ENCODE measurements at regions not wholly inside any gene's neighbourhood (a gene's known extent, or its start where the extent isn't known, plus 50 kb on each side); places are given as distances from the start of the nearest gene placed in this dataset.

- no peak for ATAC-seq (ENCODE audit: insufficient read depth, low FRiP score)
- H3K9me3 ChIP-seq (ENCODE audit: control insufficient read depth in 4 of 4, insufficient read depth in 3 of 4, low read length in 3 of 4): peaks cover 0 to 14% (median 4%) of the 10 kb centered on the region in 4 donors
- H3K36me3 ChIP-seq (ENCODE audit: control insufficient read depth in 4 of 4, insufficient read depth in 4 of 4, low read length in 4 of 4): no peaks in the 10 kb centered on the region
- WGBS, 2 donors: 99 to 100% methylated on average over 2 of the region's 2 CpGs
- H3K27me3 ChIP-seq (ENCODE audit: control insufficient read depth in 3 of 3, insufficient read depth in 3 of 3, low read length in 2 of 3): peaks cover 7 to 26% (median 15%) of the 10 kb centered on the region in 3 donors
- no peak for DNase-seq
- no peak for TF ChIP-seq CTCF (IDR thresholded peaks at IDR 0.05; ENCODE audit: control extremely low read depth, extremely low read depth)
- H3K4me3 ChIP-seq: no peak overlapping the region
- H3K27ac ChIP-seq (ENCODE audit: low read depth in 1 of 2, low read length in 1 of 2): no peak overlapping the region
- no peaks in the 10 kb centered on the region for H3K4me1 ChIP-seq (ENCODE audit: control insufficient read depth in 5 of 5, insufficient read depth in 5 of 5, low read length in 5 of 5)
- H3K9ac ChIP-seq (ENCODE audit: insufficient read depth in 1 of 2, low read length in 2 of 2): no peak overlapping the region
These were observed 69.9 kb upstream of the NKX1-1 start for GRCh38 chr4:1476140-1476513.

- peaks cover 9 to 30% (median 16%) of the 10 kb centered on the region in 3 donors for H3K27me3 ChIP-seq (ENCODE audit: control insufficient read depth in 3 of 3, insufficient read depth in 3 of 3, low read length in 2 of 3)
- no peak overlapping the region for H3K4me3 ChIP-seq
- no peak overlapping the region for H3K27ac ChIP-seq (ENCODE audit: low read depth in 1 of 2, low read length in 1 of 2)
- 77 to 85% methylated on average over 1 of the region's 1 CpG for WGBS, 2 donors
- H3K9ac ChIP-seq (ENCODE audit: insufficient read depth in 1 of 2, low read length in 2 of 2): no peak overlapping the region
- DNase-seq (no peak), ATAC-seq (ENCODE audit: insufficient read depth, low FRiP score) (no peak)
- no peak for TF ChIP-seq CTCF (IDR thresholded peaks at IDR 0.05; ENCODE audit: control extremely low read depth, extremely low read depth)
- H3K4me1 ChIP-seq (ENCODE audit: control insufficient read depth in 5 of 5, insufficient read depth in 5 of 5, low read length in 5 of 5): no peaks in the 10 kb centered on the region
- no peaks in the 10 kb centered on the region for H3K36me3 ChIP-seq (ENCODE audit: control insufficient read depth in 4 of 4, insufficient read depth in 4 of 4, low read length in 4 of 4)
- H3K9me3 ChIP-seq (ENCODE audit: control insufficient read depth in 4 of 4, insufficient read depth in 3 of 4, low read length in 3 of 4): peaks cover 0 to 10% (median 3%) of the 10 kb centered on the region in 4 donors
These were observed 69.3 kb upstream of the NKX1-1 start for GRCh38 chr4:1475277-1476139.

- TF ChIP-seq CTCF (IDR thresholded peaks at IDR 0.05; ENCODE audit: control extremely low read depth, extremely low read depth): no peak
- Histone ChIP-seq H3K4me1 (ENCODE audit: control insufficient read depth in 5 of 5, insufficient read depth in 5 of 5, low read length in 5 of 5) (no peaks in the 10 kb centered on the region), H3K36me3 (ENCODE audit: control insufficient read depth in 4 of 4, insufficient read depth in 4 of 4, low read length in 4 of 4) (no peaks in the 10 kb centered on the region), H3K27ac (ENCODE audit: low read depth in 1 of 2, low read length in 1 of 2) (no peak overlapping the region), H3K27me3 (ENCODE audit: control insufficient read depth in 3 of 3, insufficient read depth in 3 of 3, low read length in 2 of 3) (peaks cover 9 to 34% (median 16%) of the 10 kb centered on the region in 3 donors), H3K4me3 (no peak overlapping the region), H3K9ac (ENCODE audit: insufficient read depth in 1 of 2, low read length in 2 of 2) (no peak overlapping the region), H3K9me3 (ENCODE audit: control insufficient read depth in 4 of 4, insufficient read depth in 3 of 4, low read length in 3 of 4) (peaks cover 0 to under 1% (median 0%) of the 10 kb centered on the region in 4 donors)
- 75 to 82% methylated on average over 14 of the region's 14 CpGs for WGBS, 2 donors
- DNase-seq (no peak), ATAC-seq (ENCODE audit: insufficient read depth, low FRiP score) (no peak)
These were observed 68.2 kb upstream of the NKX1-1 start for GRCh38 chr4:1474126-1475090.
